Smooth muscle cell (in vitro differentiated cells): ENCODE measurements at regions not wholly inside any gene's neighbourhood (a gene's known extent, or its start where the extent isn't known, plus 50 kb on each side); places are given as distances from the start of the nearest gene placed in this dataset.
A peak's percentile ranks its signal among the peaks of the same experiment; 100 is the strongest.

Experiments
- DNase-seq: peaks from one replicate; lab custom pipeline; 2025; ENCODE audit not compliant: unreplicated experiment; lab: John Stamatoyannopoulos, UW
- H2AFZ ChIP-seq: fragments of 200-600 bp; sonication (generic); 2 replicates; pipeline ENCODE4 v1.6.0; 2016; ENCODE audit warnings: antibody characterized with exemption, low read depth, mild to moderate bottlenecking
- H3F3A ChIP-seq: fragments of 200-600 bp; sonication (generic); 2 replicates; pipeline ENCODE4 v1.6.0; 2017; ENCODE audit warnings: antibody characterized with exemption, low read depth
- H3K27ac ChIP-seq: fragments of 200-600 bp; sonication (generic); 2 replicates; pipeline ENCODE4 v1.5.1; 2016; ENCODE audit warnings: low read depth, mild to moderate bottlenecking
- H3K27me3 ChIP-seq: fragments of 200-600 bp; sonication (generic); 2 replicates; pipeline ENCODE4 v1.6.1; 2016; ENCODE audit warnings: low read depth, mild to moderate bottlenecking
- H3K36me3 ChIP-seq: fragments of 200-600 bp; sonication (generic); 2 replicates; pipeline ENCODE4 v1.5.1; 2016; ENCODE audit warnings: low read depth
- H3K4me1 ChIP-seq: fragments of 200-600 bp; sonication (generic); 2 replicates; pipeline ENCODE4 v1.5.1; 2016; ENCODE audit warnings: low read depth
- H3K4me2 ChIP-seq: fragments of 200-600 bp; sonication (generic); 2 replicates; pipeline ENCODE4 v1.6.0; 2016; ENCODE audit warnings: mild to moderate bottlenecking
- H3K4me3 ChIP-seq: fragments of 200-600 bp; sonication (generic); 2 replicates; pipeline ENCODE4 v1.5.1; 2016; ENCODE audit warnings: mild to moderate bottlenecking
- H3K79me2 ChIP-seq: fragments of 200-600 bp; sonication (generic); 2 replicates; pipeline ENCODE4 v1.6.0; 2016; ENCODE audit warnings: low read depth, mild to moderate bottlenecking
- H3K9ac ChIP-seq: fragments of 200-600 bp; sonication (generic); 2 replicates; pipeline ENCODE4 v1.6.0; 2016; ENCODE audit warnings: low read depth
- H3K9me3 ChIP-seq: fragments of 200-600 bp; sonication (generic); replicated peaks from 2 replicates; pipeline ENCODE4 v1.5.1; 2016; ENCODE audit warnings: low read depth
- H4K20me1 ChIP-seq: fragments of 200-600 bp; sonication (generic); 2 replicates; pipeline ENCODE4 v1.6.0; 2016; ENCODE audit warnings: low read depth
- CTCF ChIP-seq: fragments of 200-600 bp; sonication (generic); IDR thresholded peaks from 2 replicates; pipeline ENCODE4 v1.5.1; 2017; ENCODE audit warnings: borderline replicate concordance, mild to moderate bottlenecking, antibody characterized with exemption; ENCODE audit not compliant: insufficient read depth, poor library complexity, severe bottlenecking
- WGBS: methylation state at CpG from one replicate; pipeline ENCODE4 v1.1.7; 2016; ENCODE audit warnings: low lambda C conversion rate; 5-methylcytosine and 5-hydroxymethylcytosine counted together

GRCh38 chr6:78599526-78599925 lies 267.8 kb upstream of the IRAK1BP1 start:
- H2AFZ ChIP-seq = peak overlapping the region; percentile 16
- no peaks in the 10 kb centered on the region for H3K4me1 ChIP-seq
- no peak overlapping the region for H3K4me2 ChIP-seq
- H4K20me1 ChIP-seq = no peaks in the 10 kb centered on the region
- no peak overlapping the region for H3K9ac ChIP-seq
- peak overlapping the region; percentile 13 for H3K27ac ChIP-seq
- H3K36me3 ChIP-seq = no peaks in the 10 kb centered on the region
- DNase-seq = no peak
- no peak for TF ChIP-seq CTCF
- H3K4me3 ChIP-seq = no peak overlapping the region
- H3K27me3 ChIP-seq = no peaks in the 10 kb centered on the region
- H3K79me2 ChIP-seq = no peaks in the 10 kb centered on the region
- peaks cover 3% of the 10 kb centered on the region for H3F3A ChIP-seq
- WGBS = 89% methylated on average over 2 of the region's 2 CpGs
- no peaks in the 10 kb centered on the region for H3K9me3 ChIP-seq

GRCh38 chr6:78605909-78606446 lies 261.4 kb upstream of the IRAK1BP1 start:
- H3K79me2 ChIP-seq = no peaks in the 10 kb centered on the region
- peak overlapping the region; percentile 34 for H3K4me2 ChIP-seq
- no peaks in the 10 kb centered on the region for H3K27me3 ChIP-seq
- no peak overlapping the region for H3K9ac ChIP-seq
- no peaks in the 10 kb centered on the region for H4K20me1 ChIP-seq
- 39% methylated on average over 2 of the region's 2 CpGs for WGBS
- no peaks in the 10 kb centered on the region for H3F3A ChIP-seq
- H3K27ac ChIP-seq = peak overlapping the region; percentile 40
- TF ChIP-seq CTCF = no peak
- no peaks in the 10 kb centered on the region for H3K9me3 ChIP-seq
- no peak overlapping the region for H2AFZ ChIP-seq
- H3K4me1 ChIP-seq = no peaks in the 10 kb centered on the region
- no peak overlapping the region for H3K4me3 ChIP-seq
- no peak for DNase-seq
- H3K36me3 ChIP-seq = no peaks in the 10 kb centered on the region

DNA sequence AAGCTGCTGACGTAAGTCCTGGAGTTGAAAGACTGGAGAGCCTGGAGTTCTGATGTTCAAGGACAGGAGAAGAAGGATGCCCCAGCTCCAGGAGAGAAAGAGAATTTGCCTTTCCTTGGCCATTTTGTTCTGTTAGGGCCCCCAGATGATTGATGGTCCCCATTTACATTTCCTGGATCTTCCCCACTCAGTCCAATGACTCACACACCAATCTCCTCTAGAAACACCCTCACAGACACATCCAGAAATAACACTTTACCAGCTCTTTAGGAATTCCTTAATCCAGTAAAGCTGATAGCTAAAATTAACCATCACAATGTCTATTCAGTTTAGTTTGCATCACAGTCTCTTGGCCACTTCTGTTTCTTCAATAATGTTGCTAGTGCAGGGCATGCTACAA lies 260.2 kb upstream of the IRAK1BP1 start:
- Histone ChIP-seq H3K36me3 (no peaks in the 10 kb centered on the region), H3K4me3 (no peak overlapping the region), H3K4me2 (peak overlapping the region; percentile 34), H3K79me2 (no peaks in the 10 kb centered on the region), H3K4me1 (no peaks in the 10 kb centered on the region), H3K27ac (peak overlapping the region; percentile 30), H3K27me3 (no peaks in the 10 kb centered on the region), H3K9me3 (no peaks in the 10 kb centered on the region), H3K9ac (no peak overlapping the region), H3F3A (no peaks in the 10 kb centered on the region), H2AFZ (no peak overlapping the region), H4K20me1 (no peaks in the 10 kb centered on the region)
- no peak for TF ChIP-seq CTCF
- 81% methylated on average over 1 of the region's 1 CpG for WGBS
- no peak for DNase-seq

- H4K20me1 ChIP-seq = no peaks in the 10 kb centered on the region
- no peaks in the 10 kb centered on the region for H3K27me3 ChIP-seq
- no peak overlapping the region for H3K4me3 ChIP-seq
- H3K9me3 ChIP-seq = no peaks in the 10 kb centered on the region
- 85% methylated on average over 7 of the region's 7 CpGs for WGBS
- no peak overlapping the region for H3K4me2 ChIP-seq
- H3K4me1 ChIP-seq = no peaks in the 10 kb centered on the region
- no peaks in the 10 kb centered on the region for H3K79me2 ChIP-seq
- H3K36me3 ChIP-seq = no peaks in the 10 kb centered on the region
- H2AFZ ChIP-seq = no peak overlapping the region
- no peak overlapping the region for H3K27ac ChIP-seq
- no peaks in the 10 kb centered on the region for H3F3A ChIP-seq
- H3K9ac ChIP-seq = no peak overlapping the region
- DNase-seq = no peak
- TF ChIP-seq CTCF = no peak
Observed at GRCh38 chr6:78611102-78611620, 256.2 kb upstream of the IRAK1BP1 start.
